ENCODE measurements at regions not wholly inside any gene's neighbourhood (a gene's known extent, or its start where the extent isn't known, plus 50 kb on each side); places are given as distances from the start of the nearest gene placed in this dataset.
A peak's percentile ranks its signal among the peaks of the same experiment; 100 is the strongest.
"Not testable (repeated sequence)": the region's sequence is repeated elsewhere in the genome, so short reads cannot be mapped to it uniquely, and the experiment has no call there.

GRCh38 chr13:23947893-23948292, 50.6 kb upstream of the C1QTNF9B start:
- DNase-seq = no peak

- DNase-seq = no peak
Observed at GRCh38 chr13:23949200-23949599, 51.9 kb upstream of the C1QTNF9B start.

GRCh38 chr13:23949736-23950135, 52.4 kb upstream of the C1QTNF9B start:
- DNase-seq = no peak

- DNase-seq = no peak
Observed at GRCh38 chr13:23950736-23951510, 53.6 kb upstream of the C1QTNF9B start.

- DNase-seq = no peak
Observed at GRCh38 chr13:23952796-23953195, 55.5 kb upstream of the C1QTNF9B start.

GRCh38 chr13:23953860-23954512, 56.7 kb upstream of the C1QTNF9B start:
- no peak for DNase-seq

GRCh38 chr13:23955064-23955463, 57.8 kb upstream of the C1QTNF9B start:
- no peak for DNase-seq

- no peak for DNase-seq
Observed at GRCh38 chr13:23956106-23956505, 58.8 kb upstream of the C1QTNF9B start.

- DNase-seq = no peak
Observed at GRCh38 chr13:23957981-23958380, 60.7 kb upstream of the C1QTNF9B start.

GRCh38 chr13:23959231-23959862, 62.0 kb upstream of the C1QTNF9B start:
- no peak for DNase-seq

GRCh38 chr13:23960566-23961156, 63.4 kb upstream of the C1QTNF9B start:
- peak; percentile 60 for DNase-seq

GRCh38 chr13:23963184-23963931, 66.1 kb upstream of the C1QTNF9B start:
- no peak for DNase-seq

GRCh38 chr13:23963947-23964346, 66.6 kb upstream of the C1QTNF9B start:
- DNase-seq = no peak

GRCh38 chr13:23965346-23965745, 68.0 kb upstream of the C1QTNF9B start:
- no peak for DNase-seq

GRCh38 chr13:23966221-23966690, 69.0 kb upstream of the C1QTNF9B start:
- no peak for DNase-seq

GRCh38 chr13:23966691-23967615, 69.7 kb upstream of the C1QTNF9B start:
- peak; percentile 67 for DNase-seq

- not testable (repeated sequence) for DNase-seq
Observed at GRCh38 chr13:23967792-23968191, 70.5 kb upstream of the C1QTNF9B start.

- DNase-seq = no peak
Observed at GRCh38 chr13:23969647-23970046, 72.3 kb upstream of the C1QTNF9B start.

- peak; percentile 85 for DNase-seq
Observed at GRCh38 chr13:23979361-23980159, 82.3 kb upstream of the C1QTNF9B start.

- DNase-seq = peak; percentile 90
Observed at GRCh38 chr13:23980160-23980551, 82.9 kb upstream of the C1QTNF9B start.

- DNase-seq = no peak
Observed at GRCh38 chr13:23983671-23984070, 86.4 kb upstream of the C1QTNF9B start.
